Neural progenitor cell (in vitro differentiated cells): ENCODE measurements at regions not wholly inside any gene's neighbourhood (a gene's known extent, or its start where the extent isn't known, plus 50 kb on each side); places are given as distances from the start of the nearest gene placed in this dataset.

Experiments used
- CTCF ChIP-seq: fragments of 200-600 bp; sonication (generic); IDR thresholded peaks from 2 replicates; pipeline ENCODE4 v1.5.1; 2017; ENCODE audit warnings: antibody characterized with exemption, mild to moderate bottlenecking
- EZH2 ChIP-seq: fragments of 200-600 bp; sonication (generic); IDR thresholded peaks from 2 replicates; pipeline ENCODE4 v1.6.1; 2017; ENCODE audit warnings: antibody characterized with exemption, mild to moderate bottlenecking, moderate library complexity

GRCh38 chr22:27634043-27634740 lies 167.4 kb downstream of the MN1 start:
- TF ChIP-seq CTCF (no peak), EZH2 (no peak)
